ENCODE measurements at regions not wholly inside any gene's neighbourhood (a gene's known extent, or its start where the extent isn't known, plus 50 kb on each side); places are given as distances from the start of the nearest gene placed in this dataset.
"Not testable (repeated sequence)": the region's sequence is repeated elsewhere in the genome, so short reads cannot be mapped to it uniquely, and the experiment has no call there.

DNA sequence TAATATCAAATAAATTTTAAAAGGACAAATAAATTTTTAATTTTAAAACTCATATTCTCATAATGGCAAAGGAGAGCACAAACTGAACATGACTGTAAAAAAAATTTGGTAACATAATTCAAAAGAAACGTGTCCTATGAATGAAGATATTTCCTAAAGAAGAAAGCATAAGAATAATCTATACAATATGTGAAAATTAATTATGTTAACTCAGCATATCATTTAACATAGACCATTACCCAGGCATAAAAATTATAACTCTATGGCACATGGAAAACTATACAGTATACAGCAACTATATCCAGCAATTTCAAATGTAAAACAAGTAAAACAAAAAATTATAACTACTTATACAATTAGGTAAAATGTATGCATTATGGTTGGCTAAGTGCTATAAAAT lies 288.1 kb downstream of the SUCLG1 start:
- Histone ChIP-seq H3K36me3 (replicated peaks; ENCODE audit: insufficient read depth, low read length) (no peaks in the 10 kb centered on the region), H3K4me1 (ENCODE audit: low read length) (no peaks in the 10 kb centered on the region), H3F3A (ENCODE audit: insufficient read depth, low read length) (no peaks in the 10 kb centered on the region), H2AFZ (ENCODE audit: low read length) (no peak overlapping the region), H3K27me3 (replicated peaks; ENCODE audit: insufficient read depth, low read length) (no peaks in the 10 kb centered on the region), H3K9me3 (replicated peaks; ENCODE audit: insufficient read depth, low read length) (no peaks in the 10 kb centered on the region), H3K79me2 (ENCODE audit: low read length) (no peaks in the 10 kb centered on the region), H3K4me2 (ENCODE audit: low read depth, low read length) (no peak overlapping the region), H3K4me3 (ENCODE audit: low read length) (no peak overlapping the region), H4K20me1 (ENCODE audit: insufficient read depth, low read length) (no peaks in the 10 kb centered on the region), H3K9me2 (replicated peaks; ENCODE audit: insufficient read depth, low read length) (no peaks in the 10 kb centered on the region), H3K9ac (ENCODE audit: low read length) (no peak overlapping the region), H3K27ac (ENCODE audit: low read length) (no peak overlapping the region)
- no peak for DNase-seq
- TF ChIP-seq EZH2phosphoT487 (IDR thresholded peaks at IDR 0.05; ENCODE audit: low read length) = no peak
- TF ChIP-seq EZH2 (optimal IDR thresholded peaks at IDR 0.05; ENCODE audit: low read depth, low read length) = no peak
- TF ChIP-seq, protein P1, sequence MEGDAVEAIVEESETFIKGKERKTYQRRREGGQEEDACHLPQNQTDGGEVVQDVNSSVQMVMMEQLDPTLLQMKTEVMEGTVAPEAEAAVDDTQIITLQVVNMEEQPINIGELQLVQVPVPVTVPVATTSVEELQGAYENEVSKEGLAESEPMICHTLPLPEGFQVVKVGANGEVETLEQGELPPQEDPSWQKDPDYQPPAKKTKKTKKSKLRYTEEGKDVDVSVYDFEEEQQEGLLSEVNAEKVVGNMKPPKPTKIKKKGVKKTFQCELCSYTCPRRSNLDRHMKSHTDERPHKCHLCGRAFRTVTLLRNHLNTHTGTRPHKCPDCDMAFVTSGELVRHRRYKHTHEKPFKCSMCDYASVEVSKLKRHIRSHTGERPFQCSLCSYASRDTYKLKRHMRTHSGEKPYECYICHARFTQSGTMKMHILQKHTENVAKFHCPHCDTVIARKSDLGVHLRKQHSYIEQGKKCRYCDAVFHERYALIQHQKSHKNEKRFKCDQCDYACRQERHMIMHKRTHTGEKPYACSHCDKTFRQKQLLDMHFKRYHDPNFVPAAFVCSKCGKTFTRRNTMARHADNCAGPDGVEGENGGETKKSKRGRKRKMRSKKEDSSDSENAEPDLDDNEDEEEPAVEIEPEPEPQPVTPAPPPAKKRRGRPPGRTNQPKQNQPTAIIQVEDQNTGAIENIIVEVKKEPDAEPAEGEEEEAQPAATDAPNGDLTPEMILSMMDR (IDR thresholded peaks at IDR 0.05; ENCODE audit: low read length) = no peak

DNA sequence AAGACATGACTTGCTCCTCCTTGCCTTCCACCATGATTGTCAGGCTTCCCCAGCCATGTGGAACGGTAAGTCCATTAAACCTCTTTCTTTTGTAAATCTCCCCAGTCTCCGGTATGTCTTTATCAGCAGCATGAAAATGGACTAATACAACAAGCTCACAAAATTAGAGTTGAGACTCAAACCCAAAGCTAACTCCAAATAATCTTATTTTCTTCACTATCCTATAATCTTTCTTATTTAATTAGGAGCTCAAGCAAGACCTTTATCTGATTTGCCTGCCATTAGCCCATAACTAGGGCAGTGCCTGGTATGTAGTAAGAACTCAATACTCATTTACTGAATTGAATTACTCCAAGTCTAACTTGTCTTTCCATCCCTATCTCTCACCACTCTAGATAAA lies 289.2 kb downstream of the SUCLG1 start:
- Histone ChIP-seq H3K27ac (ENCODE audit: low read length) (no peak overlapping the region), H4K20me1 (ENCODE audit: insufficient read depth, low read length) (no peaks in the 10 kb centered on the region), H3K36me3 (replicated peaks; ENCODE audit: insufficient read depth, low read length) (no peaks in the 10 kb centered on the region), H3K79me2 (ENCODE audit: low read length) (no peaks in the 10 kb centered on the region), H3K9ac (ENCODE audit: low read length) (no peak overlapping the region), H3K9me3 (replicated peaks; ENCODE audit: insufficient read depth, low read length) (no peaks in the 10 kb centered on the region), H3K4me2 (ENCODE audit: low read depth, low read length) (no peak overlapping the region), H3K27me3 (replicated peaks; ENCODE audit: insufficient read depth, low read length) (no peaks in the 10 kb centered on the region), H3K9me2 (replicated peaks; ENCODE audit: insufficient read depth, low read length) (no peaks in the 10 kb centered on the region), H3K4me1 (ENCODE audit: low read length) (no peaks in the 10 kb centered on the region), H2AFZ (ENCODE audit: low read length) (no peak overlapping the region), H3F3A (ENCODE audit: insufficient read depth, low read length) (no peaks in the 10 kb centered on the region), H3K4me3 (ENCODE audit: low read length) (no peak overlapping the region)
- DNase-seq = no peak
- TF ChIP-seq, protein P1 (IDR thresholded peaks at IDR 0.05; ENCODE audit: low read length) = no peak
- TF ChIP-seq EZH2phosphoT487 (IDR thresholded peaks at IDR 0.05; ENCODE audit: low read length) (no peak), EZH2 (optimal IDR thresholded peaks at IDR 0.05; ENCODE audit: low read depth, low read length) (no peak)

DNA sequence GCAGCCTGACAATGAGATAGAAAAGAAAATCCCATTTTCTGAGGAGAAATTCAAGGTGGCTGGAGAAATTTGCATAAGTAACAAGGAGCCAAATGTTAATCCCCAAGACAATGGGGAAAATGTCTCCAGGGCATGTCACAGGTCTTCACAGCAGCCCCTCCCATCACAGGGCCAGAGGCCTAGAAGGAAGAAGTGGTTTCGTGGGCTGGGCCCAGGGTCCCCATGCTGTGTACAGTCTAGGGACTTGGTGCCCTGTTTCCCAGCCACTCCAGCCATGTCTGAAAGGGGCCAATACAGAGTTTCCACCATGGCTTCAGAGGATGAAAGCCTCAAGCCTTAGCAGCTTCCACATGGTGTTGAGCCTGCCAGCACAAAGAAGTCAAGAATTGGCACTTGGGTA lies 290.5 kb downstream of the SUCLG1 start:
- H3K4me3 ChIP-seq (ENCODE audit: low read length); H3K4me2 ChIP-seq (ENCODE audit: low read depth, low read length); H3K27ac ChIP-seq (ENCODE audit: low read length); H3K4me1 ChIP-seq (ENCODE audit: low read length); H3K79me2 ChIP-seq (ENCODE audit: low read length); H3K9me2 ChIP-seq (replicated peaks; ENCODE audit: insufficient read depth, low read length); H3F3A ChIP-seq (ENCODE audit: insufficient read depth, low read length); DNase-seq; H3K9ac ChIP-seq (ENCODE audit: low read length); H3K9me3 ChIP-seq (replicated peaks; ENCODE audit: insufficient read depth, low read length); H3K27me3 ChIP-seq (replicated peaks; ENCODE audit: insufficient read depth, low read length); H2AFZ ChIP-seq (ENCODE audit: low read length); H3K36me3 ChIP-seq (replicated peaks; ENCODE audit: insufficient read depth, low read length); H4K20me1 ChIP-seq (ENCODE audit: insufficient read depth, low read length): not testable (repeated sequence)

DNA sequence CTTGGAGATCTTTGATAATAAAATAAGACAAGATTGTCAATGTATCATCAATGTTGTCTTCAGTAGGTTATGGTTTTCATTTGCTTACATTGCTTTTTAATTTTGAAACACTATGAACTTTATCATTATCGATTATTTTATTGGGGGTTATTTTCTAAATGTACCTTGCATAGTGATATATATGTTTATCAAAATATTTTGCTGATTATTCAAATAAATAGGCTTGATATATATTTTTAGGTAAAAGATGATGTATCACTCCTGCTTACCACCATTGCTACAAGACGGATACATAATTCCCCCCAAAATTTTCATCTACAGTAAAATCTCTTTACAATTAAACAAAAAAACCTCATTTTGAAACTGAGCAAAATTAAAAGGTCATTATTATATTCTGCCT lies 293.8 kb downstream of the SUCLG1 start:
- no peak overlapping the region for H3K4me3 ChIP-seq (ENCODE audit: low read length)
- H3K36me3 ChIP-seq (replicated peaks; ENCODE audit: insufficient read depth, low read length) = no peaks in the 10 kb centered on the region
- no peaks in the 10 kb centered on the region for H3F3A ChIP-seq (ENCODE audit: insufficient read depth, low read length)
- no peaks in the 10 kb centered on the region for H3K9me2 ChIP-seq (replicated peaks; ENCODE audit: insufficient read depth, low read length)
- TF ChIP-seq, protein P1 (IDR thresholded peaks at IDR 0.05; ENCODE audit: low read length) = no peak
- TF ChIP-seq EZH2phosphoT487 (IDR thresholded peaks at IDR 0.05; ENCODE audit: low read length) = no peak
- no peak for TF ChIP-seq EZH2 (optimal IDR thresholded peaks at IDR 0.05; ENCODE audit: low read depth, low read length)
- no peaks in the 10 kb centered on the region for H3K4me1 ChIP-seq (ENCODE audit: low read length)
- no peaks in the 10 kb centered on the region for H3K9me3 ChIP-seq (replicated peaks; ENCODE audit: insufficient read depth, low read length)
- H2AFZ ChIP-seq (ENCODE audit: low read length) = no peak overlapping the region
- no peak overlapping the region for H3K9ac ChIP-seq (ENCODE audit: low read length)
- no peaks in the 10 kb centered on the region for H4K20me1 ChIP-seq (ENCODE audit: insufficient read depth, low read length)
- no peak overlapping the region for H3K4me2 ChIP-seq (ENCODE audit: low read depth, low read length)
- H3K27me3 ChIP-seq (replicated peaks; ENCODE audit: insufficient read depth, low read length) = no peaks in the 10 kb centered on the region
- no peak overlapping the region for H3K27ac ChIP-seq (ENCODE audit: low read length)
- no peak for DNase-seq
- no peaks in the 10 kb centered on the region for H3K79me2 ChIP-seq (ENCODE audit: low read length)
